Effector memory CD8-positive, alpha-beta T cell (primary cell): ENCODE measurements at regions not wholly inside any gene's neighbourhood (a gene's known extent, or its start where the extent isn't known, plus 50 kb on each side); places are given as distances from the start of the nearest gene placed in this dataset.

Experiments
- ATAC-seq: fragments of 150-1000 bp; cut with Tn5 transposase; replicated peaks from 2 replicates; pipeline ENCODE4 v1.10.0; 2021; ENCODE audit warnings: mild to moderate bottlenecking, moderate library complexity
- DNase-seq, 3 experiments: peaks; one replicate each; pipeline ENCODE4 v3.0.0; 2021
- H3K27ac Mint-ChIP-seq, 2 donors: one replicate each; pipeline ENCODE4 v1.8.0; 2022; ENCODE audit warnings: mild to moderate bottlenecking in 2 of 2, mixed read lengths in 2 of 2, moderate library complexity in 2 of 2
- H3K27me3 Mint-ChIP-seq, 2 donors: one replicate each; pipeline ENCODE4 v1.8.0; 2022; ENCODE audit warnings: mixed read lengths in 2 of 2
- H3K36me3 Mint-ChIP-seq: one replicate; pipeline ENCODE4 v1.8.0; 2022; ENCODE audit warnings: mild to moderate bottlenecking, moderate library complexity, mixed read lengths; ENCODE audit not compliant: insufficient read depth
- H3K4me1 Mint-ChIP-seq, 2 donors: one replicate each; pipeline ENCODE4 v1.8.0; 2022; ENCODE audit warnings: low read depth in 2 of 2, mixed read lengths in 2 of 2
- H3K4me3 Mint-ChIP-seq, 2 donors: one replicate each; pipeline ENCODE4 v1.8.0; 2022; ENCODE audit warnings: mild to moderate bottlenecking in 2 of 2, mixed read lengths in 2 of 2, moderate library complexity in 2 of 2
- H3K9me3 Mint-ChIP-seq, 2 donors: one replicate each; pipeline ENCODE4 v1.8.0; 2022; ENCODE audit warnings: mixed read lengths in 2 of 2

DNA sequence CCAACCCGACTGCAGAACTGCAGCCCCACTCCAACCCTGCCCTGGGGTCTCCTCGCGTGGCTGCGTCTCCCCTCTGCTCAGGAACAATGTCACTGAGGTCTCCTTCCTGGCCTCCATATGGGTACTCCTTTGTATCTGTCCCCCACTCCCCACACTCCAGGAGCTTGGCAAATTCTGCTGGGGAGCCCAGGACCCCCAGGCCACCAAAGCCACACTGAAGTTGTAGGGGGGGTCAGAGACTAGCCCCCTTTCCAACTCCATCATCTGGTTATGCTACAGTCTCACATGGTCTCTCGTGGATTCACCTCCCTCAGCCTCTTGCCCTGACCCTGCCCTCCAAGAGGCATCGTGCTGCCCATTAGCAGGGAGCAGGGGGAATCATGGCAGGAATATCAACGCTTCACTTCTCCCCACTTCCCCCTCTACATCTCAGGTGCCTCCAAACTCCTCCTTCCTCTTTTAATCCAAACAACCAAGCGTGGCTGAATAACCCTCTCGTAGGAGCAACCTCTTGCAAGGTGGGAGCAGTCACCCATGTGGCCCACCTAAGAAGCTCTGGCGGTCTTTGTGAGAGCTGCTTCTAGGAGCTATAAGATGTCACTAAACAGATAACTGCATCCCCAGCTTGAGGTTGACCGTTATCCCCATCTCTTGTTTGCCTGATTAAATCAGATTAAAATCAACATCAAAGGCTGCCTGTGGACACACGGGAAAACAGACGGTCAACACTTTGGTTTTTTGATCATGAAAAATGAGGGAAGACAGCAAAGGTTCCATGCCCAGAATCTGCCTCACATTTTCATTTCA lies 86.4 kb downstream of the MIS18A start:
- no peaks in the 10 kb centered on the region for H3K4me1 Mint-ChIP-seq
- no peaks in the 10 kb centered on the region for H3K36me3 Mint-ChIP-seq
- H3K4me3 Mint-ChIP-seq, result no peak overlapping the region
- DNase-seq (no peak), ATAC-seq (no peak)
- H3K27me3 Mint-ChIP-seq, result peaks cover 36 to 59% of the 10 kb centered on the region in 2 donors
- H3K9me3 Mint-ChIP-seq, result no peaks in the 10 kb centered on the region
- H3K27ac Mint-ChIP-seq, result no peak overlapping the region

GRCh38 chr21:32190493-32191144 lies 88.2 kb downstream of the MIS18A start:
- Mint-ChIP-seq H3K9me3 (no peaks in the 10 kb centered on the region), H3K27me3 (peaks cover 42 to 66% of the 10 kb centered on the region in 2 donors), H3K27ac (no peak overlapping the region), H3K4me3 (no peak overlapping the region), H3K36me3 (no peaks in the 10 kb centered on the region), H3K4me1 (no peaks in the 10 kb centered on the region)
- ATAC-seq (no peak), DNase-seq (no peak)

GRCh38 chr21:32189688-32190483 lies 89.0 kb downstream of the MIS18A start:
- Mint-ChIP-seq H3K27me3 (peaks cover 45 to 70% of the 10 kb centered on the region in 2 donors), H3K27ac (no peak overlapping the region)
- no peak for DNase-seq

GRCh38 chr21:32186804-32187203 lies 92.0 kb downstream of the MIS18A start:
- no peak for DNase-seq

More at GRCh38 chr21:32189688-32190483, 89.0 kb downstream of the MIS18A start:
- no peak for ATAC-seq
- no peaks in the 10 kb centered on the region for H3K9me3 Mint-ChIP-seq
- H3K36me3 Mint-ChIP-seq, result no peaks in the 10 kb centered on the region
- H3K4me1 Mint-ChIP-seq, result no peaks in the 10 kb centered on the region
- no peak overlapping the region for H3K4me3 Mint-ChIP-seq

GRCh38 chr21:32185726-32186125 lies 93.1 kb downstream of the MIS18A start:
- Mint-ChIP-seq H3K36me3 (no peaks in the 10 kb centered on the region), H3K27me3 (peaks cover 30 to 61% of the 10 kb centered on the region in 2 donors), H3K4me3 (no peak overlapping the region), H3K27ac (no peak overlapping the region), H3K4me1 (no peaks in the 10 kb centered on the region), H3K9me3 (no peaks in the 10 kb centered on the region)
- DNase-seq (no peak), ATAC-seq (no peak)

More at GRCh38 chr21:32186804-32187203, 92.0 kb downstream of the MIS18A start:
- Mint-ChIP-seq H3K4me1 (no peaks in the 10 kb centered on the region), H3K36me3 (no peaks in the 10 kb centered on the region), H3K27me3 (peaks cover 34 to 64% of the 10 kb centered on the region in 2 donors), H3K27ac (no peak overlapping the region), H3K9me3 (no peaks in the 10 kb centered on the region), H3K4me3 (no peak overlapping the region)
- no peak for ATAC-seq

GRCh38 chr21:32185103-32185502 lies 93.7 kb downstream of the MIS18A start:
- DNase-seq (no peak), ATAC-seq (no peak)
- Mint-ChIP-seq H3K4me3 (no peak overlapping the region), H3K4me1 (no peaks in the 10 kb centered on the region), H3K36me3 (no peaks in the 10 kb centered on the region), H3K27ac (no peak overlapping the region), H3K27me3 (peaks cover 28 to 65% of the 10 kb centered on the region in 2 donors), H3K9me3 (no peaks in the 10 kb centered on the region)

GRCh38 chr21:32184485-32184884 lies 94.4 kb downstream of the MIS18A start:
- Mint-ChIP-seq H3K4me1 (no peaks in the 10 kb centered on the region), H3K27ac (no peak overlapping the region), H3K36me3 (no peaks in the 10 kb centered on the region), H3K4me3 (no peak overlapping the region), H3K9me3 (no peaks in the 10 kb centered on the region), H3K27me3 (peaks cover 21 to 62% of the 10 kb centered on the region in 2 donors)
- ATAC-seq, result no peak
- no peak for DNase-seq

GRCh38 chr21:32184065-32184464 lies 94.8 kb downstream of the MIS18A start:
- H3K36me3 Mint-ChIP-seq, result no peaks in the 10 kb centered on the region
- H3K4me1 Mint-ChIP-seq, result no peaks in the 10 kb centered on the region
- H3K27me3 Mint-ChIP-seq, result peaks cover 19 to 62% of the 10 kb centered on the region in 2 donors
- H3K9me3 Mint-ChIP-seq, result no peaks in the 10 kb centered on the region
- H3K4me3 Mint-ChIP-seq, result no peak overlapping the region
- DNase-seq (no peak), ATAC-seq (no peak)
- H3K27ac Mint-ChIP-seq, result no peak overlapping the region

- Mint-ChIP-seq H3K4me1 (no peaks in the 10 kb centered on the region), H3K9me3 (no peaks in the 10 kb centered on the region), H3K36me3 (no peaks in the 10 kb centered on the region), H3K27me3 (peaks cover 17 to 57% of the 10 kb centered on the region in 2 donors), H3K27ac (no peak overlapping the region), H3K4me3 (no peak overlapping the region)
- DNase-seq (no peak), ATAC-seq (no peak)
Measured at GRCh38 chr21:32183396-32183795, 95.5 kb downstream of the MIS18A start.

DNA sequence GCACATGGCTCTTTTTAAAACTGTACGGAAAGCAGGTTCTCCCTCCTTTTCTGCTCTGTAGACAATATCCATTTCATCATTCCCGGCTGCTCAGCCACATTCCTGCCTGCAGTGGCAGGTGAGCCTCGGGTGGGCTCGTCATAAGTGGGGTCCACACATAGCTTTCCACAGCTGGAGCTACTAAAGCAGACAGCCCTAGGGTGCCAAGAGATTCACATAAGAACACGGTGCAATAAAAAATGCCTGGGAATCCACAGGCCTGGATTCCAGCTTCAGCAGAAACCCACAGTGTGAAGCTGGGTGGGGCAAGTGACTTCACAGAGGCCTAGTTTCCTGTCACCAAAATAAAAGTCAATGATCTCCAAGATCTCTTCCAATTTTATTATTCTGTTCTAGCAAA lies 96.4 kb downstream of the MIS18A start:
- Mint-ChIP-seq H3K36me3 (no peaks in the 10 kb centered on the region), H3K27me3 (peaks cover 13 to 47% of the 10 kb centered on the region in 2 donors), H3K27ac (no peak overlapping the region), H3K4me1 (no peaks in the 10 kb centered on the region), H3K9me3 (no peaks in the 10 kb centered on the region), H3K4me3 (no peak overlapping the region)
- DNase-seq, result no peak
- ATAC-seq, result no peak

DNA sequence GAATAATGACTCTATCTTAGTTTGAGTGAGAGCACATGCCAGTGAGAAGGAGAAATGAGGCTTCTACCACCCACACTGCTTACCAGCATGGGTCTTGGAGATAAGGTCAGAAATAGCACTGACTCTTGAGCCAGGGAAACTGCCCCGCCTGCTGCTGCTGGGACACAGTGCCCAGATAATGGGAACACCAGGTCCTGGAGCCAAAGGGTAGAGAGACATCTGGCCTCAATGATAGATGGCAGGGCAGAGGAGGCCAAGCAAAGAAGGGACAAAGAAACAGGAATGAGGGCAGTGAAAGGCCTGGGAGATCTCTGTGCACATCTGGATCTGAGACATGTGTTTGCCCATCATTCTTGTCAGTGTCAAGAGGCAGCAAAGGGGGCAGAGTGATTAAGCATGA lies 97.4 kb downstream of the MIS18A start:
- H3K36me3 Mint-ChIP-seq, result no peaks in the 10 kb centered on the region
- H3K4me3 Mint-ChIP-seq, result no peak overlapping the region
- no peaks in the 10 kb centered on the region for H3K9me3 Mint-ChIP-seq
- DNase-seq, result no peak
- H3K27ac Mint-ChIP-seq, result no peak overlapping the region
- peaks cover 11 to 37% of the 10 kb centered on the region in 2 donors for H3K27me3 Mint-ChIP-seq
- H3K4me1 Mint-ChIP-seq, result no peaks in the 10 kb centered on the region
- no peak for ATAC-seq

DNA sequence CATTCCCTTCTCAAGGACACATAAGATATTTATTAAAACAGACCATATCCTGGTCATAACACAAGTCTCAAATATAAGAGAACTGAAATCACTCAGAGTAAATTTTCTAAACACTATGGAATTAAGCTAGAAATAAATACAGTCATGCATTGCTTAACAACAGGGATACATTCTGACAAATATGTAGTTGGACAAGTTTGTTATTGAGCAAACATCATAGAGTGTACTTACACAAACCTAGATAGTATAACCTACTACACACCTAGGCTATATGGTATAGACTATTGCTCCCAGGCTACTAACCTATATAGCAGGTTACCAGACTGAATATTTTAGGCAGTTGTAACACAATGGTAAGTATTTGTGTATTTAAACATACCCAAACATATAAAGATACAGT lies 104.0 kb downstream of the MIS18A start:
- no peaks in the 10 kb centered on the region for H3K9me3 Mint-ChIP-seq
- ATAC-seq (no peak), DNase-seq (no peak)
- no peaks in the 10 kb centered on the region for H3K4me1 Mint-ChIP-seq
- peaks cover 9 to 17% of the 10 kb centered on the region in 2 donors for H3K27me3 Mint-ChIP-seq
- H3K4me3 Mint-ChIP-seq, result no peak overlapping the region
- H3K36me3 Mint-ChIP-seq, result no peaks in the 10 kb centered on the region
- no peak overlapping the region for H3K27ac Mint-ChIP-seq

GRCh38 chr21:32173121-32173724 lies 105.6 kb downstream of the MIS18A start:
- Mint-ChIP-seq H3K9me3 (no peaks in the 10 kb centered on the region), H3K4me3 (no peak overlapping the region), H3K36me3 (no peaks in the 10 kb centered on the region), H3K27ac (no peak overlapping the region), H3K4me1 (no peaks in the 10 kb centered on the region), H3K27me3 (peaks cover 19 to 29% of the 10 kb centered on the region in 2 donors)
- ATAC-seq (no peak), DNase-seq (no peak)
